Ishikawa (cell line): ENCODE measurements at regions not wholly inside any gene's neighbourhood (a gene's known extent, or its start where the extent isn't known, plus 50 kb on each side); places are given as distances from the start of the nearest gene placed in this dataset.

Experiments
- CEBPB ChIP-seq: IDR thresholded peaks from 2 replicates; pipeline ENCODE4 v1.6.1; 2012
- CREB1 ChIP-seq: IDR thresholded peaks from 2 replicates; pipeline ENCODE4 v1.6.1; 2012; ENCODE audit warnings: low read depth
- EGR1 ChIP-seq: IDR thresholded peaks from 2 replicates; pipeline ENCODE4 v1.6.1; 2012
- EP300 ChIP-seq: IDR thresholded peaks from 2 replicates; pipeline ENCODE4 v1.6.1; 2012; ENCODE audit warnings: borderline replicate concordance
- FOXM1 ChIP-seq: IDR thresholded peaks from 2 replicates; pipeline ENCODE4 v1.6.1; 2012; ENCODE audit warnings: low read depth, borderline replicate concordance
- NFIC ChIP-seq: IDR thresholded peaks from 2 replicates; pipeline ENCODE4 v1.6.1; 2012
- RAD21 ChIP-seq: IDR thresholded peaks from 2 replicates; pipeline ENCODE4 v1.6.1; 2012; ENCODE audit warnings: low read depth
- REST ChIP-seq: IDR thresholded peaks from 2 replicates; pipeline ENCODE4 v1.6.1; 2012; ENCODE audit warnings: low read depth, mild to moderate bottlenecking
- TAF1 ChIP-seq: IDR thresholded peaks from 2 replicates; pipeline ENCODE4 v1.6.1; 2012; ENCODE audit warnings: low read depth, mild to moderate bottlenecking
- TCF12 ChIP-seq: IDR thresholded peaks from 2 replicates; pipeline ENCODE4 v1.6.1; 2012; ENCODE audit warnings: low read depth
- TEAD4 ChIP-seq: IDR thresholded peaks from 2 replicates; pipeline ENCODE4 v1.6.1; 2012
- YY1 ChIP-seq: IDR thresholded peaks from 2 replicates; pipeline ENCODE4 v1.6.1; 2012; ENCODE audit warnings: low read depth
- ZBTB7A ChIP-seq: IDR thresholded peaks from 2 replicates; pipeline ENCODE4 v1.6.1; 2012; ENCODE audit warnings: low read depth
- TF ChIP-seq, protein P1 (sequence below): IDR thresholded peaks from 2 replicates; pipeline ENCODE4 v1.6.1; 2012
- TF ChIP-seq, protein P2 (sequence below): IDR thresholded peaks from 2 replicates; pipeline ENCODE4 v1.6.1; 2012

DNA sequence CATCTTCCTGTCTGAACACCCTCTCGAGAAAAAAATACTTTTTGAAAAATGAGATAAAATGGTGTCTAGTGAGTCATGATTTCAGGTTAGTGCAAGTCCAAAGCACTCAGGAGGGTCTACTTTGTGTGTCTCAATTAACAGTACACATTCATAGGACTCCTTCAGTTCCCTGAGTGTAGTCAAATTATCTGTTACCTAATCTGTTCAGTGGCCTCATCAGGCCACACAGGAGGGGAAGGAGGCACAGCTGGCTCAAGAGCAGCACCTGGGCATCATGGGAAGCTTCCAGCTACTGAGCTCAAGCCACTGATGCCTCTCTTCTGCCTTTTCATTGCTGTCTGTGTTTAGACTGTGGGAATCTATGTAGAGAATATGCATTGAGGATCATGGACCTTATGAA lies 341.4 kb upstream of the SGO1 start:
- TF ChIP-seq CREB1 (no peak), FOXM1 (no peak), TAF1 (no peak), RAD21 (no peak), TEAD4 (no peak), REST (no peak), CEBPB (no peak), TCF12 (no peak), YY1 (no peak), EGR1 (no peak), NFIC (no peak), ZBTB7A (no peak), EP300 (no peak)
- TF ChIP-seq, protein P1, sequence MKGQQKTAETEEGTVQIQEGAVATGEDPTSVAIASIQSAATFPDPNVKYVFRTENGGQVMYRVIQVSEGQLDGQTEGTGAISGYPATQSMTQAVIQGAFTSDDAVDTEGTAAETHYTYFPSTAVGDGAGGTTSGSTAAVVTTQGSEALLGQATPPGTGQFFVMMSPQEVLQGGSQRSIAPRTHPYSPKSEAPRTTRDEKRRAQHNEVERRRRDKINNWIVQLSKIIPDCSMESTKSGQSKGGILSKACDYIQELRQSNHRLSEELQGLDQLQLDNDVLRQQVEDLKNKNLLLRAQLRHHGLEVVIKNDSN, result no peak

DNA sequence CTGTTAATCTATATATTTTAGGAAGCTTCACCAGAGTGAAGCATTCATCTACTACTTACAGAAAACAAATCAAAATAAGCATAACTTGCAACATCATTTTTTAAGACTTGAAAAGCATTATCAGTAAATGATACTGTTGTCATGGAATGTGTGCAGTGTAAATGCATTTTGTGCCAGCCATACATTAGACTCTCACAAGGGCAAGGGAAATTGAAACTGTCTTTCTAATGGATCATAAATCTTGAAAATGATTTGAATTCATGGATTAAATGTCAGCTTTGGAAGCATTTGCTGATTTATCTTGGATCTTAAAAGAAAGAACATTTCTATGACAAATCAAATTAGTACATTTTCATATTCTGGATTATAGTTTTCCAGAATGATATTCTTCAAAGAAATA lies 338.3 kb upstream of the SGO1 start:
- TF ChIP-seq TAF1 (no peak), EP300 (no peak), CREB1 (no peak)

DNA sequence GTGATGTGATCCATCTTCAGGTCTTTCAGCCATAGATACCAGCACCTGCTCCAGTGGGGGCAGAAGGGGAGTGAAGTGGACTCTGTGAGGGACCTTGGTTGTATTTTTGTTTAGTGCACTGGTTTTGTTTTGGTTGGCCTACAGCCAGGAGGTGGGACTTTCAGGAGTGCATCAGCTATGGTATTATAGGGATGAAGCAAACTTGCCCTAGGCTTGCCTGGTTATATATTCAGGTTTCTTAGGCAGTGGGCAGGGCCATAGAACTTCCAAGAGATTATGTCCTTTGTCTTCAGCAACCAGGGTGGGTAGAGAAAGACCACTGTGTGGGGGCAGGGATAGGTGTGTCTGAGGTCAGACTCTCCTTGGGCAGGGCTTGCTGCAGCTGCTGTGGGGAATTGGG lies 337.3 kb upstream of the SGO1 start:
- TF ChIP-seq REST (no peak), CREB1 (no peak), EP300 (no peak), TEAD4 (no peak), CEBPB (no peak), ZBTB7A (no peak)
- TF ChIP-seq, protein P1, result no peak

DNA sequence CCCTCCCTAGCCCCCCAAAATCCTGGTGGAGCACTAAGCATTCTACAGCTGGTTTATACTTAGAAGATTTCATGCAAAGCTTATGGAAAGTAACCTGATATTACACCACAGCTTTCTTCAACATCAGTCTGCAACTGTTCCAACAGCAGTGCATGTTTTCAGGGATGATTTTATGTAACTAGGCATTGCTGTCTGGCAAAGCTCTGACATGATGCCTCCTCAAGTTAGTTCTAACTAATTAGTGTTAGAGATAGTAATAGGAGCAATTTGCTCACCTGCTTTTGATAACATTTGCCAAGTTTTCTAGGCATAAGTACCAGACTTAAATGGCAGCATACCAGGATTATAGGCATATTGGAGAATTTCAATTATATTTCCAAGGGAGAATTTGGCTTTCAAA lies 330.3 kb upstream of the SGO1 start:
- TF ChIP-seq CEBPB (no peak), TCF12 (no peak), EGR1 (no peak), FOXM1 (no peak), EP300 (no peak), NFIC (no peak), TAF1 (no peak), ZBTB7A (no peak), YY1 (no peak), REST (no peak), TEAD4 (no peak), RAD21 (no peak), CREB1 (no peak)
- TF ChIP-seq, protein P1, result no peak
- TF ChIP-seq, protein P2, sequence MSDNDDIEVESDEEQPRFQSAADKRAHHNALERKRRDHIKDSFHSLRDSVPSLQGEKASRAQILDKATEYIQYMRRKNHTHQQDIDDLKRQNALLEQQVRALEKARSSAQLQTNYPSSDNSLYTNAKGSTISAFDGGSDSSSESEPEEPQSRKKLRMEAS, result no peak

DNA sequence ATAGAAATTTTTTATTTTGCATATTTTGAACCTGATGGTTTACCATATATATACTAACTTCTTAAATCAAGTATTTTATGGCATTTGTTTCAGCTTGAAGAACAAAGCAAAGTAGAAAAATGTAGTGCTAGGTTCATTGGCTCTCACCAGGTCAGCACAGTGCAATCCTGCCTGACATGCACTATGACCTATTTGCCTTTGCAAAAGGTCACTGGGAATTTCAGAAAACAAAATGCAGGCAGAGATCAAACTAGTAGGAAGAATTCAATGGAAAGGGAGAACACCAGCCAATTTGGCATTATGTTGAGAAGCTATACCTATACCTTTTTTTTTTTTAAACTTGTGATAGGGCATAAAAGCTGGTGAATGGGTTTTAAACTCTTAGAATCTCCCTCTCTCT lies 329.8 kb upstream of the SGO1 start:
- TF ChIP-seq CEBPB, result no peak
- TF ChIP-seq EGR1, result no peak
- TF ChIP-seq TEAD4, result no peak
- no peak for TF ChIP-seq EP300
- TF ChIP-seq, protein P1, result no peak
- no peak for TF ChIP-seq NFIC
- TF ChIP-seq TAF1, result no peak
- TF ChIP-seq YY1, result no peak
- no peak for TF ChIP-seq ZBTB7A
- TF ChIP-seq FOXM1, result no peak
- no peak for TF ChIP-seq CREB1
- TF ChIP-seq, protein P2, result no peak
- no peak for TF ChIP-seq TCF12
- TF ChIP-seq REST, result no peak
